ENCODE measurements at regions not wholly inside any gene's neighbourhood (a gene's known extent, or its start where the extent isn't known, plus 50 kb on each side); places are given as distances from the start of the nearest gene placed in this dataset.
A peak's percentile ranks its signal among the peaks of the same experiment; 100 is the strongest.

GRCh38 chr16:86899757-86900156 is 321.4 kb downstream of the FOXL1 start:
- Histone ChIP-seq H3K9ac (ENCODE audit: insufficient read depth, low read length) (no peak overlapping the region), H3K4me1 (ENCODE audit: control insufficient read depth, extremely low read depth, insufficient read depth, low read length) (no peaks in the 10 kb centered on the region), H2AFZ (ENCODE audit: low read length) (no peak overlapping the region)

GRCh38 chr16:86901483-86901882 is 323.1 kb downstream of the FOXL1 start:
- Histone ChIP-seq H3K4me3 (replicated peaks in 1 of 4; ENCODE audit: control extremely low read depth in 1 of 4, insufficient read depth in 1 of 4, low read depth in 3 of 4, low read length in 4 of 4) (no peak overlapping the region), H3K79me2 (ENCODE audit: control insufficient read depth, insufficient read depth, low read length) (no peaks in the 10 kb centered on the region), H2AFZ (ENCODE audit: low read length) (no peak overlapping the region), H3K4me1 (ENCODE audit: control insufficient read depth, extremely low read depth, insufficient read depth, low read length) (no peaks in the 10 kb centered on the region), H3K9ac (ENCODE audit: insufficient read depth, low read length) (no peak overlapping the region), H3K36me3 (ENCODE audit: control insufficient read depth, insufficient read depth, low read length) (no peaks in the 10 kb centered on the region), H3K4me2 (ENCODE audit: extremely low read depth, insufficient read depth, low read length) (no peak overlapping the region), H4K20me1 (ENCODE audit: control insufficient read depth, extremely low read depth, insufficient read depth, low read length) (no peaks in the 10 kb centered on the region), H3K27me3 (ENCODE audit: control insufficient read depth, insufficient read depth, low read length) (no peaks in the 10 kb centered on the region), H3K9me3 (ENCODE audit: control insufficient read depth, insufficient read depth, low read depth, low read length) (no peaks in the 10 kb centered on the region), H3K27ac (ENCODE audit: insufficient read depth, low read length) (no peak overlapping the region)
- no peak for TF ChIP-seq EZH2 (IDR thresholded peaks at IDR 0.05; ENCODE audit: low read length, missing control alignments)
- no peak for TF ChIP-seq CTCF (conservative IDR thresholded peaks at IDR 0.05 in 1 of 2, IDR thresholded peaks at IDR 0.05 in 1 of 2; ENCODE audit: low read depth in 1 of 2, low read length in 2 of 2)
- DNase-seq (ENCODE audit: low read depth in 2 of 2) = peak; percentile 28 to 74

More at GRCh38 chr16:86899757-86900156, 321.4 kb downstream of the FOXL1 start:
- Histone ChIP-seq H3K4me3 (replicated peaks in 1 of 4; ENCODE audit: control extremely low read depth in 1 of 4, insufficient read depth in 1 of 4, low read depth in 3 of 4, low read length in 4 of 4) (no peak overlapping the region), H3K27ac (ENCODE audit: insufficient read depth, low read length) (no peak overlapping the region), H3K36me3 (ENCODE audit: control insufficient read depth, insufficient read depth, low read length) (no peaks in the 10 kb centered on the region), H3K9me3 (ENCODE audit: control insufficient read depth, insufficient read depth, low read depth, low read length) (no peaks in the 10 kb centered on the region), H3K27me3 (ENCODE audit: control insufficient read depth, insufficient read depth, low read length) (no peaks in the 10 kb centered on the region), H3K79me2 (ENCODE audit: control insufficient read depth, insufficient read depth, low read length) (no peaks in the 10 kb centered on the region), H4K20me1 (ENCODE audit: control insufficient read depth, extremely low read depth, insufficient read depth, low read length) (no peaks in the 10 kb centered on the region), H3K4me2 (ENCODE audit: extremely low read depth, insufficient read depth, low read length) (no peak overlapping the region)
- no peak for TF ChIP-seq EZH2 (IDR thresholded peaks at IDR 0.05; ENCODE audit: low read length, missing control alignments)
- no peak for TF ChIP-seq CTCF (conservative IDR thresholded peaks at IDR 0.05 in 1 of 2, IDR thresholded peaks at IDR 0.05 in 1 of 2; ENCODE audit: low read depth in 1 of 2, low read length in 2 of 2)
- DNase-seq (ENCODE audit: low read depth in 2 of 2) = peak; percentile 26 to 74

GRCh38 chr16:86902656-86903001 is 324.3 kb downstream of the FOXL1 start:
- H3K4me3 ChIP-seq (replicated peaks in 1 of 4; ENCODE audit: control extremely low read depth in 1 of 4, insufficient read depth in 1 of 4, low read depth in 3 of 4, low read length in 4 of 4) = no peak overlapping the region
- no peaks in the 10 kb centered on the region for H3K79me2 ChIP-seq (ENCODE audit: control insufficient read depth, insufficient read depth, low read length)
- H3K27ac ChIP-seq (ENCODE audit: insufficient read depth, low read length) = no peak overlapping the region
- H4K20me1 ChIP-seq (ENCODE audit: control insufficient read depth, extremely low read depth, insufficient read depth, low read length) = no peaks in the 10 kb centered on the region
- H2AFZ ChIP-seq (ENCODE audit: low read length) = no peak overlapping the region
- H3K4me2 ChIP-seq (ENCODE audit: extremely low read depth, insufficient read depth, low read length) = no peak overlapping the region
- H3K4me1 ChIP-seq (ENCODE audit: control insufficient read depth, extremely low read depth, insufficient read depth, low read length) = no peaks in the 10 kb centered on the region
- H3K9me3 ChIP-seq (ENCODE audit: control insufficient read depth, insufficient read depth, low read depth, low read length) = no peaks in the 10 kb centered on the region
- H3K36me3 ChIP-seq (ENCODE audit: control insufficient read depth, insufficient read depth, low read length) = no peaks in the 10 kb centered on the region
- H3K9ac ChIP-seq (ENCODE audit: insufficient read depth, low read length) = no peak overlapping the region
- no peak for DNase-seq (ENCODE audit: low read depth in 2 of 2)
- H3K27me3 ChIP-seq (ENCODE audit: control insufficient read depth, insufficient read depth, low read length) = no peaks in the 10 kb centered on the region
- no peak for TF ChIP-seq EZH2 (IDR thresholded peaks at IDR 0.05; ENCODE audit: low read length, missing control alignments)
- TF ChIP-seq CTCF (conservative IDR thresholded peaks at IDR 0.05 in 1 of 2, IDR thresholded peaks at IDR 0.05 in 1 of 2; ENCODE audit: low read depth in 1 of 2, low read length in 2 of 2) = no peak
